HG03045 (cell line): ENCODE measurements at regions not wholly inside any gene's neighbourhood (a gene's known extent, or its start where the extent isn't known, plus 50 kb on each side); places are given as distances from the start of the nearest gene placed in this dataset.

Experiments
- ATAC-seq: cut with Tn5 transposase; IDR thresholded peaks from one replicate; pipeline ENCODE4 v1.9.1; 2021; ENCODE audit warnings: mild to moderate bottlenecking, moderate library complexity; ENCODE audit not compliant: unreplicated experiment

DNA sequence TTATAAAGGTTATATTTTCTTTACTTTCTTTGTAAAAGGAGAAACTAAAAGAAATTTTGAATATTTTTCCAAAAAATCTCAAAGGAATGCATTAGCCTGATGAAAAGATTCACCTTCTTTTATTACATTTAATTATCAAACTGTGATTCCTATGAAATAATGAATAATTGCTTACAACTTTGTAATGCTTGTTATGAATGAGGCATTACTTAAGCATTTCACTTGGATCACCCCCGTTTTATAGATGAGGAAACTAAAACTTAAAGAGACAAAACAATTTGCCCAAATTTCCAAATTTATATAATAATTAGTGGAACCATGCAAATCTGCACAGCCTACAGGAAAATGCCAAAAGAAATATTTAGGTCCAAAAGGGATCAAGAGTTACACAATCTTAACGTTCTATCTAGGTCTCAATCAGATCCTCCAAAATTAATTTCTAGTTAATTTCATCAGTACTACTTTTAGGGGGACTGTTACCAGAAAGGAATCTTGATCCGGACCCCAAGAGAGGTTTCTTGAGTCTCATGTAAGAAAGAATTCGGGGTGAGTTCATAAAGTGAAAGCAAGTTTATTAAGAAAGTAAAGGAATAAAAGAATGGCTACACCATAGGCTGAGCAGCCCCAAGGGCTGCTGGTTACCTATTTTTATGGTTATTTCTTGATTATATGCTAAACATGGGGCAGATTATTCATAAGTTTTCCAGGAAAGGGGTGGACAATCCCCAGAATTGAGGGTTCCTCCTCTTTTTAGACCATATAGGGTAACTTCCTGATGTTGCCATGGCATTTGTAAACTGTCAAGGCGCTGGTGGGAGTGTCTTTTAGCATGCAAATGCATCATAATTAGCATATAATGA is 288.0 kb downstream of the ADGB start:
- ATAC-seq = no peak

DNA sequence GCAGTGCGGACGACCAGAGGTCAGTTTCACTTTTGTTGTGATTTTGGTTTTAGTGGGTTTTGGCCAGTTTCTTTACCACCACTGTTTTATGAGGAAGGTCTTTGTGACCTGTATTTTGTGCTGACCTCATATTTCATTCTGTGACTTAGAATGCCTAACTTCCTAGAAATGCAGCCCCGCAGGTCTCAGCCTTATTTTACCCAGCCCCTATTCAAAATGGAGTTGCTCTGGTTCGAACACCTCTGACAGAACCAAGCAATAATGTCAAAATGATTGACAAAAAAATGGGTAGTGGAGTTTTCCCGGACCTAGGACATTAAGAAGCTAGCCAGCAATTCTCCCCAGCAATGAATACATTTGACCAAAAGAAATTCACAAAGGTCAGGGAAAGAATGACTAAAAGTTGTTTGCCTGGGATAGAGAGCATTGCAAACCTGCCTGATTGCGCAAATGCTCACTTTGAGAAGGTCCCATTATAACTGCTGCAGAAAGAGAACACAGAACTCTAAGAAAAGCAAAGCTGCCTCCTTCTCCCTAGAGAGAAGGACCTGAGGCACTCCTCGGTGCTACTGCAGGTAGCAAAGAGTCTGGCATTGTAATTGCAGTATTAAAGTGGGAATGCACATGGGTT is 288.8 kb downstream of the ADGB start:
- ATAC-seq = no peak

DNA sequence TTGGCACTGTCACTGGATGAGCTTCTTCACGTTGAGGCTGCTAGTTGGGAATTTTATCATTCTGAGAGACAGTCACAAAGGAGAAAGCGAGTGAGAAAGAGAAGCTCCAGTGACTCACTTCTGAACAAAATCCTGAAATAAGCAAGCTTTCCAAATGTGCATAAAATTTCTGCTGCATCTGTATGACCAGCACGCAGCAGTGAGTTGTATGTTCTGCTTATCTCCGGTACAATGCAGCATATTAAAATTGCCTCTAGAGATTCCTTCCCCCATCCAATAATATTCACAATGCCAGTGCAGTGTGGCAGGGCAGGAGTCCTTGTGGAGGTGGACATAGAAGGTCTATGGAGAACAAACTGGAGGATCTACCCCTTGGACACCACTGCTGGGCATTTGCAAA is 290.5 kb downstream of the ADGB start:
- no peak for ATAC-seq

GRCh38 chr6:146890172-146890571 is 291.4 kb downstream of the ADGB start:
- no peak for ATAC-seq

DNA sequence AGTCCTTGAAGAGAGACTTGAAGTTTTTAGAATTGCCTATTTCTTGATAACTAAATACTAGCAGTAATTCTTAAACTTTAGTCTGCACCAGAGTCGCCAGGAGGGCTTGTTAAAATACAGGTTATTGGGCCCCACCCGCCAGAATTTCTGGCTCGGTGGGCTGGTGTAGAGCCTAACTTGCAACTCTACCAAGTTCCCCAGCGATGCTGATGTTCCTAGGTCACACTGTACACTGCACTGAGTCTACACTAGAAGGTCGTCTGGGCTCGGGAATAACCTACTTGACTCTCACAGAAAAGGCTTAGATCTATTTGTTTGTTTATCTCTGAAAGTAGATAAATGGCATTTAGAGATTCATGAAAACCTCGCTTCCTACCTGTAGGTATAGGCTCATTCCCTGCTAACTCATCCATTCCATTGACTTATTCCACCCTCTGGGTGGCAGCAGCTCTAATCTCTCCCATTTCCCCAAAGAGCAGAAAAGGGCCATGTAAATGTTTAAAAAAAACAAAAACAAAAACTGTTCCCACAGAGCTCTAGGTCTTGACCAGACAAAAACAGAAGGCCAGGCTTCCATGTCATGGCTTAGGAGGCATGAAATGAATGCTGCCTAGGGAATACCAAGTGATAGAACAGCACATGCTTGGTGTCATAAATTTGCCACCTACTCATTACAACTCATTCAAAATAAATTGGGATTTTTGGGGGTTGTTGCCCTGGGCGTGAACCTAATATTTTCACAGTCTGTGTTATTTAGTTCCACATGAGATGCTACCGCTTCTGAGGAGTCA is 292.1 kb downstream of the ADGB start:
- ATAC-seq = no peak

GRCh38 chr6:146891615-146892265 is 293.0 kb downstream of the ADGB start:
- ATAC-seq = no peak

GRCh38 chr6:146892283-146892612 is 293.5 kb downstream of the ADGB start:
- no peak for ATAC-seq

GRCh38 chr6:146892613-146893401 is 294.0 kb downstream of the ADGB start:
- ATAC-seq = no peak

DNA sequence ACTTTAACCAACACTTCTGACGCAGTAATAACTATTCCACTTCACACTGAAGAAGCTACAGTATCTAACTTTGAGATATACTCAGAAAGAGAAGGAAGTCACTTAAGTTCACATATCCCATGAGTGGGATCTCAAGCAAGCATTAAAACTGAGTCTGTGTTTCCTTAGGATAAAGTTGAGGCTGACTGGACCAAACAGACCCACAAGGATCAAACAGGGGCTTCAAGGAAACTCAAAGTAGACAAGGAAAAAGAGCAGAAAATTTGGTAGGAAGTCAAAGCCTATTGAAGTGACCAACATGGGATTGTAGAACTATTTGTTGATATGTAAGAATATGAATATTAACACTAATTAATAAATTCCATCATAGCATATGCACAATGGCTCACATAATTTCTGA is 294.9 kb downstream of the ADGB start:
- ATAC-seq = no peak

DNA sequence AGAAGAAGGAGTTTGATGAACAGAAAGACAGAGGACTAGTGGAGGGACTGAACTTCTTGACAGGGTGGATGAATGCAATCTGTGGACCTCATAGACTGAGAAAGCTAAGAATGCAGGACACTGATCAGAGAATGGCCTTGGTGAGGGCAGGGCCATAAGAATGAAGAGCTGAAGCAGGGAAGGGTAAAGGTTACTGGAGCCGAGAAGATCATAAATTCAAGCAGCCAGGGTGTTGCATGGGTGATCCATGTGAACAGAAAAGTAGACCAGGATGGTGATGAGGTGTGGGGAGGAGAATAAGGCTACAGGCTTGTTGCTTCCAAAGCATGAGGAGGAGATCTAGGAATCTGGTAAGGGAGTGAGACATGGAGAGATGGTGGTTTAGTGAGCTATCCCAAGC is 295.9 kb downstream of the ADGB start:
- ATAC-seq = no peak

- ATAC-seq = no peak
Observed at GRCh38 chr6:146895101-146895771, 296.5 kb downstream of the ADGB start.

GRCh38 chr6:146895772-146896061 is 296.9 kb downstream of the ADGB start:
- ATAC-seq = no peak

DNA sequence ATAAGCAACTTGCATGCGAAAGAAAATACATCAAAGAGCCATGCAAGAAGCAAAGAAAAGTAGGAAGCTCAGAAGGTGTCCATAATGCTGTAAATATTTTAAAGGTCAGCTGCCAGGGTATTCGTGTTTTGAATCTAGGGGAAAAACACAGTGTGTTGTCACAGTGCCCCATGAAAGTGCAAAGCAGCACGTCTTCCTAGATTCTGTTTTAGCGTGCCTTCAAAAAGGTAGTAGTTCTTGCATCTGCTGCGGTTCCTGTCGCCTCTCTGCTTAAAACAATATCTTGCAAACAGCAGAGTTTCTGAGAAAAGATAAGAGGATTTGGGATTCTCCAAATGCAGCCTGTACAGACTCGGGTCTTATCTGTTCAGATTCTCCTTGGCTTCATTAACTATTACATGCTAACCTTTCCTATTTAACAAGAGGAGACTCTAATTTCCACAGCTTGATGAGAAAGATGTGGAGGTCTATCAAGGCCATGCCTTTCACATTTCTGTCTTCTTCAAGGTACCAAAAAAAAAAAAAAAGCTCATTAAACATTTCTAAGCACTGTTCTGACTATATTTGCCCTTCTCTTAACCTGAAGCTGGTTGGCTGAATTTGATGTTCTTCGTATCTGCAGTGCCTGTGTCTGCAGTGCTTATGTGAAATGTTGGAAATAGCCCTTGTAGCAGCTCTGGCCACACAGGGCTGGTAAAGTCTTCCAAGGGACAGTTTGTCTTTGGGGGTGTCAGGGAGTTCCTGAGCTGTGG is 297.5 kb downstream of the ADGB start:
- ATAC-seq = no peak

- ATAC-seq = no peak
Observed at GRCh38 chr6:146896960-146897701, 298.4 kb downstream of the ADGB start.

DNA sequence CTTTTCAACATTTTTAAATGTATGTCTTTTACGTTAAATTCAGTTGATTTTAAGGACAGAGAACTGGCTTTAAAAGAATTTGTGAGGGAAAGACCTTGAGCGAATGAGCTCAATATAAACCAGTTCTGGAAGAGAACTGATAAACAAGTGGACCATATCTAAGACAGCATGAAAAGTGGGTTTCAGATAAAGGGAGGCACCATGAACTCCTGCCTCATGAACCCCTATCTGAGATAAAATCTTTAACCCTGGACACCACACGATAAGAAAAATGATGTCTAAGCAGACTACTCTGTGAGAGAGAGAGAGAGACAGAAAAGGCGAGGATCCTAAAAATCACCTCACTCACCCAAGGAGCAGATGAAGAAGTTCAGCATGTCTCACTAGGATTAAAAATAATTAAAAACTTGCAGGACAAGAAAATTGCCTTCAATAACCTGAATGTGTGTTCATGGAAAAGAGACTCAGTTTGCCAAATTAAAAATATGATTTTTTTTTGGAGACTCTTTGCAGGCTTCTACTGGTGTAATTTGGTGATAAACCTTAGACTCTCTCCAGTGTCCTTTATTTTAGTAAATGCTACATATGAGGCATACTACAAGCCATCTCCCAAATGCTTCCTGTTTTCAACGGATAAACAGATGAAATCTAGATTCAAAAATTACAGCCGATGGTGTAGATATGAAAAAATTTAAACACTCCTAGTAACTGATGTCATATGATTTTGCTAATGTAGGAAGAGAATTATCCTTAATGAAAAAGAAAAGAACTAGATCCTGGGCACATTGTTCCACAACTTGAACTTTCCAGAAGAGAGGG is 299.5 kb downstream of the ADGB start:
- ATAC-seq = no peak

GRCh38 chr6:146898888-146899227 is 300.1 kb downstream of the ADGB start:
- no peak for ATAC-seq

- no peak for ATAC-seq
Observed at GRCh38 chr6:146901940-146902816, 302.0 kb upstream of the STXBP5 start.
